Right lung (tissue), 2 donors: ENCODE measurements at regions not wholly inside any gene's neighbourhood (a gene's known extent, or its start where the extent isn't known, plus 50 kb on each side); places are given as distances from the start of the nearest gene placed in this dataset.
"Not testable (repeated sequence)": the region's sequence is repeated elsewhere in the genome, so short reads cannot be mapped to it uniquely, and the experiment has no call there.

Source experiments
- DNase-seq, 2 donors: peaks; one replicate each; pipeline ENCODE4 v3.0.0-alpha.2; 2013

DNA sequence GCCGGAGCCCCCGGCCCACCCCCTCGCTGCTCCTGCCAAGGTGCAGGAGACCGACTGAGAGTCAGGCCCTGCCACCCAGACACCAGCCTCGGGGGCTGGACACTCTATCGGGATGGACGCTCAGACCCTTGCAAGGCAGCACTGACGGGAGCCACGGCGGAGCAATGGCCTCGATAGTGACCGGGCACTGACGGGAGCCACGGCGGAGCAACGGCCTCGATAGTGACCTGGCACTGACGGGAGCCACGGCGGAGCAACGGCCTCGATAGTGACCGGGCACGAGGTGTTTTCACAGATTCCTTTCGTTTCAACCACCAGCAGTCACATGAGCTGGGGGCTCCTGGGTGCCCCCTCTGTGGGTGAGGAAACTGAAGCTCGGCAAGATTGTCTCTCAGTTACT lies 123.6 kb upstream of the PPP1R26 start:
- no peak for DNase-seq

DNA sequence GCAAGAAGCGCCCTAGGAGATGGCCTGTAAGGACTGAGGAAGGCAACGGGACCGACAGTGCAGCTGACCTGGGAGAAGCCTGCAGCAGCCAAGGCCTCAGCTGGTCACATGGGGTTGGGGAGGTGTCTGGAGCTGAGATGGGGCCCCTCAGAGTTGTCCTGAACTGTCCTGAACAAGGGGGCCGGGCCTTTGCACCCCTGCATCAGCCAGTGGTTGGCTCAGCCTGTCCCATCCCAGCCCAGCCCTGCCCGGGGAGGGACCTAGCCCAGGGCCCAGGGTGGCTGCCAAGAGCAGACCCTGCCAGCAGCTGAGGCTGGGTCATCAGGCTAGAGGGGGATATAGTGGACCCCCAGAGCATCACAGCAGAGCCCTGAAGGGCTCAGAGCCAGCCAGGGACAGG lies 122.8 kb upstream of the PPP1R26 start:
- no peak for DNase-seq

DNA sequence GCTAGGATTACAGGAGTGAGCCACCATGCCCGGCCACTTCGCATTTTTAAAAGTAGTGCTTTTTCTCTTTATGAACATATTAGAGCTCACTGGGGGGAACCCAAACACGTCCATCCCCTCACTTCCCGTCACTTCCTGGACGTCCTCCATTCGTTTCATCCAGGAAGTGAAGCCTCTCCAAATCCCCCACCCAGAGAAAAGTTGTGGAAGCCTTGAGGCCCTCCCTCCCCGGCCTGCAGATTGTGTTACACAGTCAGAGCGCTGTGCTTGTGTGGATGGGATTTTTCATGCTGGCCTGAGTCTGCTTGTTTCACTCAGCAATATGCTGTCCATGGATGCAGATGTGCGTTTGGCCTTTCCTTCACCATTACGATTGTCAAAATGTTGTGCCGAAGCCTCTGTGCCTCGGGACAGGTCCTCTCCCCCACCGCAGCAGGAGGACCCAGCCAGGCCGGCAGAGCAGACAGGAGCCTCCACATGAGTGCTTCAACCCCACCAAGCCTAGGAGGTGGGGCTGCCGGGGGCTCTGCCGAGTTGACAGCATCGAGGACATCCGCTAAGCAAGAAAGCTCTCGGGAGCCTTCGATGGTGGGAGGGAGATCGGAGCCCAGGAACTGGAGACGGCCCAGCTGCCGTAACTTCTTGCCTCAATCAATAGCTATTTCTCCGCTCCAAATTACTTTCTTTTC lies 121.6 kb upstream of the PPP1R26 start:
- no peak for DNase-seq

DNA sequence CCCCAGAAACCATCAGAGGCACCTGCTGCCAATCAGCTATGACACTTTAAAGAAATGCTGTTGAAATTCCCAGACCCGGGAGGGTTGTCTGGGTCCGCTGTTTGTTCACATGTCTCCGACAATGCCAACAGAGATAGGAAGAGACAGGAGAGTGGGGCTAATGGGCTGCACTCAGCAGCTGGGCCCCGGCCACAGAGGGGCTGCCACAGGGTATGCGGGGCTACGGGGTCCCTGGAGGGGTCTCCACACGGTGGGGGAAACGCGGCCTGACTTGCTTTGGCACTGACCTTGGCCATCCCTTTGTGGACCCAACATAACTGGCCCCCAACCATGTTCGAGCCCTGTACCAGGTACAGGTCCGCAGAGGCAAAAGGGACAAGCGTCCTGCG lies 121.0 kb upstream of the PPP1R26 start:
- DNase-seq = no peak

DNA sequence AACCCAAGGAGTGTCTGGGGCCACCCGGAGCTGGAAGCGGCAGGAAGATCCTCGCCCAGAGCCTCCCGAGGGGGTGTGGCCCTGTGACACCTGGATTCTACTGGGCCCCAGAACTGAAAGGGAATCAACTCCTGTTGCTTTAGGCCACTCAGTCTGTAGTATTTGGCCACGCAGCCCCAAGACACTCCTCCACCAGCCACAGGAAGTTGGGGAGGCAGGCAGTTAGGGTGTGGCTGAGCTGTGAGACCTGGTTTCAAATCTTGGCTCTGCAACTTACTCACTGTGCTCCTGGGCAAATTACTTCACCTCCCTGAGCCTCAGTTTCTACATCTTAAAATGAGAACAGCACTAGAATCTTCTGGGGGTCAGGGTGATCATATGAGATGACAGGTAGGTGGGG lies 119.8 kb upstream of the PPP1R26 start:
- DNase-seq = no peak

DNA sequence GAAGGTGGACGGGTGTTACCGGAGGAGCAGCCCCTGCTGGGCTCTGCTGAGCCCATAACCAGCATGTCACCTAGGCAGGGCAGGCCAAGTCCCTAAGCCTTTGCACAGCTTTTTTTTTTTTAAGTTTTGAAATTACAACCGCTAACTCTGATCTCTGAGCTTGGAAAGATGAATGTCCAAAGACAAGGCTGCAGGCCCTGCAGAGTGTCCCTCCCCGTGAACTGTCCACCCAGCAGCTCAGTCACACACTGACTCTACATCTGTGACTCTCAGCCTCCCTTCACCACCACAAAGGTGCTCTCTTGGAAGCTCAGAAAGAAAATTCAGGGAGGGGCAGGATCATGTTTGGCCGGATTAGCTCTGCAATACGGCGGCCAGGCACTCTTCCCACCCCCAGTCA lies 119.0 kb upstream of the PPP1R26 start:
- no peak for DNase-seq

DNA sequence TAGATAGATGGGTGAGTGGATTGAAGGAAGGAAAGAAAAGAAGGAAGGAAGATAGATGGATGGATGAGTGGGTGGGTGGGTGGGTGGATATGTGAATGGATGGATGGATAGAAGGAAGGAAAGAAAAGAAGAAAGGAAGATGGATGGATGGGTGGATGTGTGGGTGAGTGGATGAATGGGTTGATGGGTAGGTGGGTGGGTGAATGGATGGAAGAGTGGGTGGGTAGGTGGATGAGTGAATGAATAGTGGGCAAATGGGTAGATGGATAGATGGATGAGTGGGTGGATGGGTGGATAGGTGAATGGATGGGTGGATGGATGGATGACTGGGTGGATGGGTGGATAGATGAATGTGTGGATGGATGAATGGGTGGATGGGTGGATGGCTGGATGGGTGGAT lies 117.9 kb upstream of the PPP1R26 start:
- not testable (repeated sequence) for DNase-seq

DNA sequence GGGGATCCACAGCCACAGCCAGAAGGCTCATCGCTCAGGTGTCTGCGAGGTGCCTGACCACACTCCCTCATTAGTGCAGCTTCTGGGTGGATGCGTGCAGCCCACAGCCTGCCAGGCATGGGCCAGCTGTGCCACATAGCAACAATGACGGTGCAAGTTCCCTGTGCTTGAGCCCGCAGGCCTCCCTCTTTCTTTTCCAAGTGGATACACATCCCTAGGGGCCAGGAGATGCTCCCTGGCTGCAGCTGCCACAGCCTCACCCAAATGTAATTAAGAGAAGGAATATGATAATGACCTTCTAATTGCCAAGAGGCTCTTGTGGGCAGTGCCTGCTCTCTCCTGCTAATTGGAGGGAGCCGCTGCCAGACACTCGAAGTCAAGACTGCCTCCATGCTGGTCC lies 116.0 kb upstream of the PPP1R26 start:
- no peak for DNase-seq

DNA sequence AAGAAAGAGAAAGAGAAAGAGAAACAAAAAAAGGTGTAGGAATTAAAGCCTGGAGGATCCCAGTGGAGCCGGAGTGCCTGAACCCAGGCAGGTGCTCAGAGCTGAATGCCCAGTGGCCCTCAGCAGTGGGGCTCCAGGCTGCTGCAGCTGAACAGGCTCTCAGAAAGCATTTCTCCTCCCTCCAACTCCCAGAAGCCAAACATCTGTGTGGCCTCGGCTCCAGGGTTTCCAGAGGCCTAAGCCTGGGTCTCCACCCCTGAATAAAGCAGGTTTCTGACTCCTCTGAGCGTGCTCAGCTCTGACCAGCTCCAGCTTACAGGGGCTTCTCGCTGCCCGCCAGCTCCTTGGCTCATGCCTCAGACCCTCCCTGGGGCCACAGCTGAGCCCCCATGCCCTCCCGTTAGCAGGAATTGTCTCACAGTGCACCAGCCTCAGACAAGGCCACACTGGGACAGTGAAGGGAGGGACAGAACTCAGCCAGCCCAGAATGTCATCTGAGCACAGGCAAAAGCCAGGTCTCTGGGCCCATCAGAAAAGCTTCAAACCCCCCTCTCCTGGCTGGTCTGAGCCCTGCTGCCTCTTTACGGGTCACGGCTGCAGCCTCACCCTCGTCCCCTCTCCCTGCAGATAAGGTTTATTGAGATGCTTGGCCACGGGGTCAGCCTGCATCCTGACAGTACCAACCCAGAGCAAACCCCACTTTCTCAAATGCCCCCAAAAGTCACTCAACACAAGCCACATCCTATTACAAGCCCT lies 114.4 kb upstream of the PPP1R26 start:
- DNase-seq = no peak

DNA sequence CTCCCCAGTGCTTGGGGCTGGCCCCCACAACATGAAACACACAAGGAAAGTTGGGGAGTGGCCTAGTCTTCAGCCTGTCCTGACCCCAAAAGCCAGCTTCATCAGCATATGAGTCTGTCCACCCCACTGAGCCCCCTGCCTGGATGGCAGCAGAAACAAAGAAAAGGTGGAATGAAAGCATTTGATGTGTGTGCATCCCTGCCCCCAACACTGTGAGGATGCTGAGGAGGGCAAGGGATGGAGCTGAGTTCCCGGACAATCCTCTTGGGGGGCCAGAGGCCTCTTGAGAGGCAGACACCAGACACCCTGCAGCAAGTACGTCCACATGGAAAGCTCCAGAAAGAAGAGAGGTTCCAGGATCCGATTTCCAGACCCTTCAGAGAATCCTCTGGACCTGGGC lies 113.5 kb upstream of the PPP1R26 start:
- DNase-seq = no peak

DNA sequence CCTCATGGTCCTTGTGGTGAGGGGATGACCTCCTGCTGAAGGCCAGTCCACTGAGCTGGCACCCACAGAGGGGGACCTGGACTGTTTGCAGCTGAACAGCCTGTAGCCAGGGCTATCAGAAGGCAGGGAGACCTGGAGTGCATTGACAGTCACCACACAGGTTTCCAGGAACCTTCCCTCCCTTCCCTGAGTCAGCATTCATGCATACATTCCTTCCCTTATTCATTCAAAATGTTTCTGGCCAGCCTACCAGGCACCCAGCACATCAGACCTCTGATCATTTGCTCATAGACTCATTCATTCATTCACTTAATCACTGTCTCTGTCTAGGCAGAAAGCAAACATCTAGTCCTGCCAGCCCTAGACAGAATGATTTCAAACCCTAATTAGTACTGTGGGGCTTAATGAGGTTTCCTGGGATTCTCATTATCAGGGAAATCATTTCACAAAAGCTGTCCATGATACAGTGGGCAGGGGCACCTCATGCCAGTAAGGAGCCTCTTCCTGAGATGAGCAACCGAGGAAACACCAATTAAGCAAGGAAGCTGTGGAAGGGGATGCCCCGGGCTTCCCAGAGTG lies 110.1 kb upstream of the PPP1R26 start:
- no peak for DNase-seq

DNA sequence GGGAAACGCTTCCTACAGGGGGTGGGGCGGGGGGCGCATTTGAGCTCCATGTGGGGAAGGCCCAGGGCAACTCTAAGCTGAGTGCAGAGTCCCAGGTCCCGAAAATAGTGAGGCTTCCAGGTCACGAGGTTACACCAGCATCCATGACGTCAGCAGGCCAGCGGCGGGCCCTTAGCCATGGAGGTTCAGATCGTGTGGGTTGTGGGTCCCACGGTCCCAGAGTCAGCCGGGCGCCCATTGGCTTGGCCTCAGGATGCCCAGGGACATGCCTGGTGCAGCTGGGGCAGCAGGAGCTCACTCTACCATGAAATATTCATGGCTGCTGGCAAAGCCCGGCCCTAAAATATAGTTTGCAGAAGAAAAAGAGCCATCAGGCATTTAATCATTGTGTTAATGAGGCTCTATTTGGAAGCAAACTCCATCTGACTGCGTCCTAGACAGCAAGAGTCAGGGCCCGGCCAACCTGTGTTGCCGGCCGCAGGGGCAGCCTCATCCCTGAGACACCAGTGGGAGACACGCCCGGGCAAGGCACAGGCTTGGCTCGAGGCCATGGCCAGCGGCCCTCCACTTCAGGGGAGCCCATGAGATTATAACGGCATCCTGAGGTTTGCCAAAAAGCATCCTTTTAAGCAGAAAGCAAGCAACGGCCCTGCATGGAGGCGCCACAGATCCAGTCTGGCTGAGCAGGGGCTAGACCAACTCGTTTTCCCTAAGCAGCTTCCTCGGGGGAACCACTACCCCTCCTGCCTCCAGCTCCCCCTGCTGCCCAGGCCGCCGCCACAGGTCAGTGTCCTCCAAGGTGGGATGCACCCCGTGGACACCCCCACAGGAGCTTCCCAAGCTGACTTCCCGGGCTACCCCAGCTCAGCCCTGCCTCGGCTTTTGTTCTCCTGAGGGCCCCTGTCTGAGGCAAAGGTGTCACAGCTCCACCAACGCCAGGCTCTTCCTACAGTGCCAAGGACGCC lies 108.9 kb upstream of the PPP1R26 start:
- no peak for DNase-seq

DNA sequence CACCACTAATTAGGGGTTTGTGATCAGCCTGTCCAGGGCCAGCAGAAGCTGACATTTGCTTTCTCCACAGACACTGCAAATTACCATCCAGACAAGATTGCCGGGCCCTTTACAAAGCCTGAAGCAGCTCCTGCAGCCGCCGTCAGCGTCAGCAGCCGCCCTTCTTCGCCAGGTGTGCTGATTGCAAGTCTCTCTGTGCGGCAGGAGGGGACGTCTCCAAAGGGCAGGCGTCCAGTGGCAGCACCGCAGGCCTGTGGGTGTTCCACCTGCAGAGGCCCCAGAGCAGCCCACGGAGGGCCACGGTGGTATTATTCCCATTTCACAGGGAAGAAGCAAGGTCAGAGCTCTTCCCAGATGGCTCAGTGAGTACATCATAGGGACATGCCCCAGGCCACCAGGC lies 108.0 kb upstream of the PPP1R26 start:
- no peak for DNase-seq

DNA sequence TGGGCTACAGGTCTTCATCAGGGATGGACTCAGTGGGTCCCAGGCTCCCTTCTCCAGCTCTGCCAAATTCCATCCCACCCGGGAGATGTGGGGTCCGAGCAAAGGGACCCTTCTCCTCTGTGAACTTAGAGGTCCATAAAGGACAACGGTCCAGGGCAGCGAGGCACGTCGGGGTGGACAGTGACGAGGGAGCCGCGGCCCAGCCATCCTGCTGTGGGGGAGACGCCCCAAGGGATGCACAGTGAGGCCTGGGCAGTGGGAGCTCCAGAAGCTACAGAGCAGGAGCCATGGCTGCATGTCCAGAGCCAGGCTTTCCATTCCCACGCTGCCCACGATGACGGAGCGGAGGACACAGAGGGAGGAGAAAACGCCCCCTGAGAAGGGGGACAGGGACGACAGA lies 107.5 kb upstream of the PPP1R26 start:
- no peak for DNase-seq

DNA sequence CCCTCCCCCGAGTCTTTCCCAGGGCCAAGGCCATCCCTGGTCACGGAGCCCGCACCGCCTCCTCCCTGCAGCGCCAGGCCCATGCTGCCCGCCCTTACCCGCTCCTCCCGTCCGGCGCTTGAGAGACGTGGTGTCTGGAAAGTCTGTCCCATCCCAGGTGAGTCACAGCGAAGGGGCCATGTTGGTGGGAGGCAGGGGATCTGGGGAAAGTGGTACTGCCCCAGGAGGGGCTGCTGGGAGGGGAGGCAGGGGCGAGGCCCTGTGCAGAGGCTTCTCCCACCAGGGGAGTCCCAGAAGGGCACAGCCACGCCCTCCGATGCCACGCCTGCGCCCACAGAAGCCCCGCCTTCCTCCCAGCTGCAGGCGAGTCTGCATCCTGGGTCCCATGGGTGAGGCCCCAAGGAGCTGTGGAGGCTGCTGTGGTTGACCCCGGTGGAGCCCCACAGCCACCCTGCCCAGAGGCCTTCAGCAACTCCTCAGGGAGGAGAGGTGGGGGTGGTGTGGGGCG lies 107.0 kb upstream of the PPP1R26 start:
- DNase-seq = no peak

DNA sequence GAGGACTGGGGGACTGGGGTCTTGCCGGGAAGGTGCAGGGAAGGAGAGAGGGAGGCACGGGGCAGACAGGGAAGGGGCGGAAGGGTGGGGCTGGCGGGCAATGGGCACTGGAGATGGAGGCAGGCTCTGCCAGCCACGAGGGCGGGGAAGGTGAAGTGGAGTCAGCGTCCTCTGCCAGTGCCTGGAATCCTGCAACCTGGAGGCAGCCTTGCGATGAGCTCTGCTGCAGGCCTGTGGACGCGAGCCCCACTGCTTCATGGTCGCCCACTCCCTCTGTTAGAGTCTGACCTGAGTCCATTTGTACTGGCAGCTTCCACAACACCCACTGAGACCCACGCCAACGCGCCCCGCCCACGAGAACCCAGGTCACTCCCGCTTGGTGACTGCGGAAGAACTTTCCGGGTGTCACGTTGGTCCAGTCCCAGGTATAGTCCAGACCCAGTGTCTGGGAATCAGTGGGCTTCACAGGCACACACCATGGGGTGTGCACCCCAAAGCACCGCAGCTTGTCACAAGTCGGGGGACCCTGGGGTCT lies 106.4 kb upstream of the PPP1R26 start:
- no peak for DNase-seq

DNA sequence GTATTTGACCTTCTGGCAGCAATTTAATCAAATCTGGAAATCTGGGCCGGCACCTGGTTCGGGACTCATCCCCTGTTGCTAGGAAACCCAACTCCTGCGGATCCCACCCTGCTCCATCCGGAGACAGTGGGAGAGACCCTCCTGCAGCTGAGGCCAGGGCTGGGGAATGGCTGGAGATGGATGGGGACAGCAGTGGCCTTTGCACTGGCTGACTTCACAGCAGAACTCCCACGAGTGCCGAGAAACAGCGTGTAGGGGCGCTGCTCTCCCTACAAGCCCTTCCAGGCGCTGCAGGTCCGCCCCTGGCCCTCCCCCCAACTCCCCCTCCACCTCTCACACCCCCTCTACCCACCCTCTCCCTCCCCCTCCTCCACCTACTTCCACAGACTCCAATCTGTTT lies 105.8 kb upstream of the PPP1R26 start:
- no peak for DNase-seq

DNA sequence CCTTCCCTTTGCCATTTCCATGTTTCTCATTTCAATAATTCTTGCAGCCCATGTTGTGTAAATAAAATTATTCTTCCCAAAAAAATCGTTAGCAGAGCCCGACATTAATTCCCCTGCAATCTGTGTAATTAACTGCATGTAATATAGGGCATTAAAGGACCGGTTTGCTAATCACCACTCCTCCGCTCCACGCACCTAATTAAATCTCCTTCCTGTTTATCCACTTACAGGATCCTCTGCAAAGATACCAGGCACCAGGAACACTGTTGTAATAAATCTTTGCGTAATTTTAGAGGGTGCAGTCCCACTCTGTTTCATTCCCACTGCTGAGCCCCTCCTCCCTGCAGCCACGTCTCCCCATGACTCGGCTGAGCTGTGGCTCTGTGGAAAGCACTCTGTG lies 105.0 kb upstream of the PPP1R26 start:
- DNase-seq = peak; percentile 8 to 15

DNA sequence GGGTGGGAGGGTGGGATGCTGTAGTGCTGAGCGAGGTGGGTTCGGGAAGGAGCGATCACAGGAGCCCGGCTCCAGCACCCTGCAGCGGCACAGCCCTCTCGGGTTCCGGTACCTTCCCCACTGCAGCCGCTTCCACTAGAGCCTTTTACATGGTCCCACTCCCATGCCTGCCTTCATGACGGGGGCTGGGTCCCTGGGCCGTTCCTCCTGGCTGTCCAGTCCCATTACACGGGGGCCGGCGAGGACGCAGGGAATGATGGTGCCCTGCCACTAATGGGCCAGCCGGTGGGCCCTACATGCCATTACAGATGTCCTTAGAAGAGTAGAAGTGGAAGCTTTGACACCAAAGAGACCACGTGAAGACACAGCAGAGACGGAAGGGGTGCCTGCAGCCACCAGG lies 104.6 kb upstream of the PPP1R26 start:
- DNase-seq = no peak

DNA sequence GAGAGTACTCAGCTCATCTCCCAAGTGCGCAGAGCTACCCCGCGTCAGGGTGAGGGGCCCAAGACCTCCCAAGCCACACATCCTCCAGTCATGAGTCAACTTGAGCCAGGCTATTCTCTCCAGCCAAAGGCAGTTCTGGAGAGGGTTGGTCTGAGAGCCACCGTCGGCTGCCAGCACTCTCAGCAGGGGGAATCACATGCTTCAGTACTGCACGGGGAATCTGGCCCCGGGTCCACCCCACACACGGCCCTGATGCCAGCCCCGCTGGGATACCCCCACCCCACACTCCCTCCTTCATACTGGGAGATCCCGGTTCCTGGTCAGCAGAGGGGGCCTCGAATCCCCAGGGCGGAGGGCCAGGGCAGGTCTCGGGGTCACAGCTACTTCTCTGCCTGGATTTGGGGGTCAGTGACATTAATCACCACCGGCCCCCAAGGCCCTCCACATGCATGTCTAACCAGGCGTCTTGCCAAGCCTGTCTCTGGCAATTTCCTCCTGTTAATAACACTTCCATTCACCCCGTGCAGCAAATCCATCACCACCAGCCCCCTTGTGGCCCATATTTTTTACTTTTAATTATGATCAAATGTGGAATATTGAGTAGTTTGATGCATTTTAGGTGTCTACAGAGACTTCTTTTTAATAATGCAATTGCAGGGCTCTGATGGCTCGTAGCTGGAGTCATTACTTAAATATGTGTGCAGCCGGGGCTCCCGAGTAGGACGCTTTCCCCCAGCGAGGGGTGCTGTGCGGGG lies 102.9 kb upstream of the PPP1R26 start:
- DNase-seq = peak; percentile 14 to 29

DNA sequence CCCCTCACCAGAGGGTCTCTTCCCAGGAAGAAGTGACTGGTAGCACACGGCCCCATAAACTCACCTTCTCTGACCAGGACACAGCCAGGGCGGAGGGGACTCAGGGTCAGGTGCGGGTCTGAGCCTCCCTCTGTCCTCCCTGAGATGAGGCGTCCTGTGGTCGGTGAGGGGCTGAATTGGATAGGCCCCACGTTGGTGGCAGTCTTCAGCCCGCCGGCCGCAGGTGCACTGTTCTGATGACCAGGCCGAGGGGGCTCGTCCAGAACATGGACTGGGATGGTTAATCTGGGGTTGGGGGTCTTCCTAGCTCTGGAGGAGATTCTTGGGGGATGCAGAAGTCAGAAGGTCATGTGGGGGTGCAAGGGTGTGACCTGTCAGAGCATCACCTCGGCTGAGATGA lies 102.2 kb upstream of the PPP1R26 start:
- no peak for DNase-seq
